ENCODE measurements at regions not wholly inside any gene's neighbourhood (a gene's known extent, or its start where the extent isn't known, plus 50 kb on each side); places are given as distances from the start of the nearest gene placed in this dataset.
"Not testable (repeated sequence)": the region's sequence is repeated elsewhere in the genome, so short reads cannot be mapped to it uniquely, and the experiment has no call there.

GRCh38 chr7:23887660-23888059, 177.6 kb downstream of the STK31 start:
- no peak for DNase-seq (ENCODE audit: low read depth)

- no peak for DNase-seq (ENCODE audit: low read depth)
These were observed 178.9 kb downstream of the STK31 start for GRCh38 chr7:23888958-23889357.

DNA sequence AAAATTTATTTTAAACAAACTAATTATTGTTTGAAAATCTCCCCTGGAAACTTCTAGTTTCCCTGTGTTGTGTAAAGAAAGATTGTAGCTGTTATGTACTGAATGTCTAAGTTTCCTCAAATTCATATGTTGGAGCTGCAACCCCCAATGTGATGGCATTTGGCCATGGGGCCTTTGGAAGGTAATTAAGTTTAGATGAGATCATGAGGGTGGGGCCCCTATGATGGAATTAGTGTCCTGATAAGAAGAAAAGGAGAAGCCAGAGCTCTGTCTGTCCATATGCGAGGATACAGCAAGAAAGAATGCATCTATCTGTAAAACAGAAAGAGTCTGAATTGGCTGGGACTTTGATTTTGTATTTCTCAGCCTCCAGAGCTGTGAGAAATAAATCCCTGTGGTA, 179.5 kb downstream of the STK31 start:
- DNase-seq (ENCODE audit: low read depth), result no peak

DNA sequence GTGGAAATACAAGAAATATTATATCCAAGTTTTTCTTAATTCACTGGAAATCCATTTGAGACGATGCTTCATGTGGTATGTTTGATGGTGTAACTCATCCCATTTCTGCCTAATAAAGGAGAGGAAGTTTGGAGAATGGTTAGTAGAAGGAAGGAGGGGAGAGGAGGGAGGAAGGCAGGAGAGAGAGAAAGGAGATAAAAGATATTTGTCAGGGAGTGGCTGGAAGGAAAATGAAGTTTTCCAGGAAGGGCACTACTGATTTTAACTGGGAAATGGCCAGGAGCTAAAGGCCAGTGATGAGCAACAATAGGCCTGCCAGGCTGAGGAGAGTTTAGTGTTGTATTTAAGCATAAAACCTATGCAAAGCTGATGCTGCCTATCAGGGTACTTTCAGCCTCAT, 182.0 kb downstream of the STK31 start:
- DNase-seq (ENCODE audit: low read depth), result no peak

DNA sequence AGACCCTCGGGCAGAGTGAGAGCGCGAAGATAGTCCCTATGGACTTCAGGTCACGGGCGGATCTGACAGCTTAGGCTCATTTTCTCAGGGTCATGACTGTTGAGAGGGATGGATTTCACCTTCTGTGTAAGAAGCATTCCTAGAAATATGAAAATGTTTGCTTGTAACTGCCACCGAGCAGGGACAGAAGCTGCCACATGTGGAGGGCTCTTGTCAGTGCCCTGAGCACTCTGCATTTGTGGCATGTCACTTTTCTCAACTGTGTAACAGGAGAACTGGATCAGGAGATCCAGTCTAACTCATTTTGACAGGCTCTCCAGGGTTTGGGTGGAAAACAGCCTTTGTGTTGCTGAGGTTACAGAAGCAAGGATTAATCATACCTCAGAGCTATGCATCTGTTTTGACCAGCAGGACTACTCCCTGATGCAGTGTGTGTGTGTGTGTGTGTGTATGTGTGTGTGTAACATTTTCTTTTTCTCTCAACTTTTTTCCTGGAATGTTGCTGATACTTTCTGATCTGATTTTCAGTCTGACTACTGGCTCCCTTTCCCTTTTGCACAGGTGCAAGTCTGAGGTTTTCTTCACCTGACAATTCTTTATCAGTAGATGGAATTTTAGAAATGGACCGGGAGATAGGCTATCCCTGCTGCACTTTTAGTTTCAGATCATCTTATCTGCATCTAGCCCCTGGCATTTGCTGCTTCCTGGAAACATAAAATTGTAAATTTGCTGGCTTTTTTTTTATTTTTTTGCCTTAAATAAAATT, 183.3 kb downstream of the STK31 start:
- DNase-seq (ENCODE audit: low read depth), result peak; percentile 23

DNA sequence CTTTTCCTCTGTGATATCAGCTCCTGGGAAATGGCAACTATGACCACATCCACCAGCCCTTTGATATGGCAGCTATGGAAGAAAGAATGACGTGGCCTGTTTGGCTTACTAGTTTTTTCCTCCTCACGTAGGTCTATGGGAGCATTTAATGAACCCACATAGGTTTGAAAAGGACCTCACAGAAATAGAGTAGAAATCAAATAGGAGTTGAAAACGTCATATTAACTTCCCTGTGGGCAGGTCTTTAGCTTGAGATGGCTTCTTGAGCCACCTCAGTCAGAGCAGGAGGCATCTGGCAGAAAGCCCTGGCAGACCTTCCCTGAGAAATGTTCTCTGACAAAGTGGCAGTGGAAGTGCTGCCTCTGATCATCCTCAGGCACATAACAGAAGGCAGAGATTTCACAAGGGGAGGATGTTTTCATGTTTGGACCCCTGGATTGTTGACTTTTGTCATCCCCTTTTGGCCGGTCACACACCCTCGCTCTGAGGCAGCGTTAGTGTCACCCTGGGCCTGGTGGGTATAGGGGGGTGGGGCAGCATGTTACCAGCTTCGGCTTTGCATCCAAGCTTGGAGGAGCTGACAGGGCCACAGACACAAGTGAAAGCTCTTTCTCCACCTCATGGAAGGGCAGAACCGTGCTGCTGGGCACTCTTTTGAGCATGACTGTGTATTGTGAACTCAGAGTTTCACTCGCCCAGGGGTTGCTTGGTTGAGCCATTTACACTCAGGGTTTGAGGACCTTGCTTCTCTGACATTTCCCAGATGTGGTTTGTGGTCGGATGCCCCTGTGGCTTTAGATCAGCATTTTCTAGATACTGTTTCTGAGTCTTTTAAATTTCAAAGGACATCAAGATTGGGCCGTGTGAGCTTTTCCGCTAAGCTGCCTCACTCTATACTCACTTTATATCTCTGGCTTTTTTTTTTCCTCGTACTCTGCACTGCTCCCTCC, 184.2 kb downstream of the STK31 start:
- DNase-seq (ENCODE audit: low read depth), result peak; percentile 80

DNA sequence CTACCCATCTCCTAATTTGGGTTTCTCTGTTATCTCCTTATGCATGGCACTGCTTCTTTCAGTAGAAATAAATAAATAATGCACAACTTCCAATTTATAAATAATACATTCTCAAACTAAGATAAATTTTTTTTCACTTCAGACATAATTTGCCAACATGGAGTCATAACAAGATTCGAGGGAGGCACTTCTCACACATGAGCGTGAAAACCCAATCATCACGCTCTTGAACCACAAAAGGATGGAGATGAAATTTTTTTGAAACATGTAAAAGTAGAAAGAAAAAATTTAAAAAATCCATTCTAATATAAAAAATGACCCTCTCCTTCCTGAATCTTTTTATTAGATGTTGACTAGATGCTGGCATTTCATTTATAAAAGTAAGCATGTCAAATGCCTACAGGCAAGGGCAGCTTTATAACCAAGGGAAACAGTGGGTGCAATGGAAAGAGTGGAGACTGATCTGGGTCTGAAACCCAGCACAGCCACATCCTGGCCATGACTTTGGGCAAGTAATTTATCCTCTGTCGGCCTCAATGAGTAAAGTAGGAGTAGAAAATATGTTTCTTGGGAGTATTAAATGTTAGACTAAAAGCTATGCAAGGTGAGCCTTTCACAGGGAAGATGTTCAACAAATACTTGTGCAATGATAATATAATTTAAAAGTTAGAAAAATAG, 185.0 kb downstream of the STK31 start:
- no peak for DNase-seq (ENCODE audit: low read depth)

DNA sequence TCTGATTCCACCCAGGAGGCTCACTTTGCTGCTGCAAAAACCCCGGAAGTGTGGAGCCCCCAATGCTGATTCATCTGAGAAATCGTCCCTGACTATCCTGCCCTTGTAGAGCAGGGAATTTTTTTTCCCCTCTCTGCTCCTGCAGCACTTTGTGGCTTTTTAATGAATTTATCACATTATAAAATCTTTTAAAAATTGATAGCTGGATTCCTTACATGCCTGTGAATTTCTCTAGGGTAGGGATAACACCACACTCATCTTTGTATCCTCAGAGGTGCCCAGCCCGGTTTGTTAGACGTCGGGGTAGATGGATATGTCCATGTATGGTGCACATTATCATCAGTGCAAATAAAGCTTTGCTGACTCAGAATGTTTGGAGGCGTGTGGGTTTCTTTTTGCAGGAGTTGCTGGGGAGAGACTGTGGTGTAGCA, 185.7 kb downstream of the STK31 start:
- DNase-seq (ENCODE audit: low read depth), result peak; percentile 63

GRCh38 chr7:23898619-23899018, 188.6 kb downstream of the STK31 start:
- DNase-seq (ENCODE audit: low read depth), result no peak

DNA sequence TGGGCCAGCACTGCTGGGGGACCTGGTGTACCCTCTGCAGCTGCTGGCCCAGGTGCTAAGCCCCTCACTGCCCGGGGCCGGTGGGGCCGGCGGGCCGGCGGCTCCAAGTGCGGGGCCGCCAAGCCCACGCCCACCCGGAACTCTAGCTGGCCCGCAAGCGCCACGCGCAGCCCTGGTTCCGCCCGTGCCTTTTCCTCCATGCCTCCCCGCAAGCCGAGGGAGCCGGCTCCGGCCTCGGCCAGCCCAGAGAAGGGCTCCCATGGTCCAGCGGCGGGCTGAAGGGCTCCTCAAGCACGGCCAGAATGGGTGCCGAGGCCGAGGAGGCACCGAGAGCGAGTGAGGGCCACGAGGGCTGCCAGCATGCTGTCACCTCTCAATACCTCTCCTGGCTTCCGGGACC, 194.9 kb downstream of the STK31 start:
- not testable (repeated sequence) for DNase-seq (ENCODE audit: low read depth)

DNA sequence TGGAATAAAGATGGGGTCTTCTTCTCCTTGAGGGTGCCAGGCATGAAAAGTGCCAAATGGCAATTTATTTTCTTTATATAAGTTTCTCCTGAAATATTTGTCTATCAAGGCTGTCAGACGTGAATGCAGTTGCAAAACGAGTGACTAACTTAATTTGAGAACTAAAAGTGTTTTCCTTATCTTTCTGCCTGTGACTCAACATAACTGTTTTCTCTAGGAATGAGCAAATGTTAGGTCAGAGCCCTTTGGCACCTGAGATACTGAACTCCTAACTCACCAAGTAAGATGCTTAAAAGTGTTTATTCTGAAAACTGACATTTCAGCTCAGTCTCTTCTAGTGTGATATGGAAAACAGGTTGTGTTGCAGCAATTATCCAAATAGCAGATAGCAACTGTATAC, 197.0 kb downstream of the STK31 start:
- DNase-seq (ENCODE audit: low read depth), result peak; percentile 67

- DNase-seq (ENCODE audit: low read depth), result no peak
These were observed 199.4 kb downstream of the STK31 start for GRCh38 chr7:23909426-23909825.

- no peak for DNase-seq (ENCODE audit: low read depth)
These were observed 202.0 kb downstream of the STK31 start for GRCh38 chr7:23912065-23912464.

- no peak for DNase-seq (ENCODE audit: low read depth)
These were observed 203.0 kb downstream of the STK31 start for GRCh38 chr7:23913016-23913415.

- DNase-seq (ENCODE audit: low read depth), result peak; percentile 42
These were observed 205.2 kb downstream of the STK31 start for GRCh38 chr7:23915236-23915635.

DNA sequence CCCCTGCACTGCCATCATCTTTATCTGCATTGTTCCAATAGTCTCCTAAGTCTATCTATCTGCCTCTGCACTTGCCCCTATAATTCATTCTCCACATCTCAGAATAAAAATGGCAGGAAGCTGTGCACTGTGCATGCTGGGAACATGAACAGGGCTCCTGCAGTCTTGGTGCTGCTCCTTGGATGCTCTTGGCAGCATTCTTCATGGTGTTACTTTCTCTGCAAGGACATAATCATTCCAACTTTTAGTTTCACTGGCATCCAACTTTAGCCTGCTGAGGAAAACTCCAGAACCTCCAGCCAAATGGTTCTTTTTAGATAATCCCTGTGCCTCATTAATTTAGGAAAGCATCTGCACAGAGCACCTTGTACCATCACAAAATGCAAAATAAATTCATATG, 208.3 kb downstream of the STK31 start:
- DNase-seq (ENCODE audit: low read depth), result no peak

- peak; percentile 70 for DNase-seq (ENCODE audit: low read depth)
These were observed 208.8 kb downstream of the STK31 start for GRCh38 chr7:23918856-23919255.

DNA sequence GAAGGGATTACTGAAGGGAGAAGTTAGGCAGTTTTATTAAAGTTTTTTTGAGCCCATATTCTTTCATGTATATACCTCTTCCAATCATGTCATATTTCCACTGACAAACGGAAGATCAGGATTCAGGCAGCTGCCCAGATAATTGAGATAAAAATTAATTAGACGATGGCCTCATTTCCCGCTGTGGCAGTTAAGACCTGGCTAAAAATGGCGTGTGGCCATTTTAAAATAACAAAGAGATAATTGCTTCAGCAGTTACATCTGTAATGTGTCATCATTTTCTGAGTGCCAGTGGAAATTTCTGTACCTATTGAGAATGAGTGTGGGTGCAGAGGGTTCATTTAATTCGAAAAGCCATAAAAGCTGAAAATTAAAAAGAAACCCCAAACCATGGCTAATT, 215.1 kb downstream of the STK31 start:
- DNase-seq (ENCODE audit: low read depth), result no peak

GRCh38 chr7:23927709-23928417, 217.8 kb downstream of the STK31 start:
- no peak for DNase-seq (ENCODE audit: low read depth)

DNA sequence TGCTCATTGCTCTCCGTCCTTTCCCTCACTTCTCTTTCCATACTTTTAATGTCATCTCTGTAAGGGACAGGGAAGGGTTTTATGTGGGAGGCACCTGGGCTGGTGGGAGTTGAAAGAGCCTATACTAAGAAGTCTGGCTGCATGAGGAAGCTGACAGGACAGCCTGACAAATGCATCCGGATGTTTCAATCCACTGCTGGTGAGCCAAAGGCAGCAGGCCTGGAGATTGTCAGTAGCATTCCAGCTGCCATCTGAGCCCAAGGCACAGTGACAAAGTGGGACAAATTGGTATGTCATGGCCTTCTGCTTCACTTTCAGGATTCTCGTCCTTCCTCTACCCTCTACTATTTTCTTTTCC, 218.4 kb downstream of the STK31 start:
- DNase-seq (ENCODE audit: low read depth), result no peak

DNA sequence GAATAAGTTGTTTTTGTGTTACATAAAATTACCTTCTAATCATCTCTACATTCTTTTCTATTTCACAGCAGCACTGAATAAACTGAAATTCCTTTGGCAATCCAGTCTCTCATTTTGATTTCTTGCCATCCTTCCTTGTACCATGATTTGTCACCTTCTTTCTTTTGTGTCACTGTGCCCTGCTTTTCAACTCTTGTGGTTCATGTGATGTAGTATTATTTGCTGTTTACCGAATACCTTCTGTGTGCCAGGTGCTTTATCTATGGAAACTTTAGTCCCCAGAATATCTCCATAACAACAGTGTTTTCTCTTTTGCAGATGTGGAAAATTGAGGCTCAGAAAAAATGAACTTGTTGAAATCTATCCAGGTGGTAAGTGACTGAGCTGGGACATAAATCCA, 220.3 kb downstream of the STK31 start:
- DNase-seq (ENCODE audit: low read depth), result no peak

GRCh38 chr7:23931633-23932032, 221.6 kb downstream of the STK31 start:
- no peak for DNase-seq (ENCODE audit: low read depth)
